ENCODE measurements at regions not wholly inside any gene's neighbourhood (a gene's known extent, or its start where the extent isn't known, plus 50 kb on each side); places are given as distances from the start of the nearest gene placed in this dataset.

- Histone ChIP-seq H3K9me3 (no peaks in the 10 kb centered on the region), H3K4me1 (replicated peaks) (no peaks in the 10 kb centered on the region), H3K36me3 (no peaks in the 10 kb centered on the region), H3K27ac (no peak overlapping the region), H3K27me3 (replicated peaks; ENCODE audit: insufficient read depth) (no peaks in the 10 kb centered on the region), H3K4me3 (no peak overlapping the region)
- DNase-seq (ENCODE audit: low spot score): no peak
- WGBS: 88% methylated on average over 1 of the region's 1 CpG
- intact Hi-C loops (cut with DNase I): loop anchor here (5.0 kb wide), 1 partner anchor 1551 kb away; the partner anchor contains the start of gene CITED2
- TF ChIP-seq POLR2A (IDR thresholded peaks at IDR 0.05) (no peak), CTCF (IDR thresholded peaks at IDR 0.05) (no peak), POLR2AphosphoS5 (IDR thresholded peaks at IDR 0.05) (no peak)
These were observed 1209.7 kb upstream of the GJE1 start for GRCh38 chr6:140923048-140923447.

GRCh38 chr6:140921366-140922226 lies 1211.1 kb upstream of the GJE1 start:
- no peaks in the 10 kb centered on the region for H3K9me3 ChIP-seq
- DNase-seq (ENCODE audit: low spot score): peak; percentile 31

GRCh38 chr6:140917911-140918310 lies 1214.8 kb upstream of the GJE1 start:
- Histone ChIP-seq H3K4me3 (no peak overlapping the region), H3K36me3 (no peaks in the 10 kb centered on the region), H3K4me1 (replicated peaks) (no peaks in the 10 kb centered on the region), H3K9me3 (no peaks in the 10 kb centered on the region), H3K27me3 (replicated peaks; ENCODE audit: insufficient read depth) (no peaks in the 10 kb centered on the region), H3K27ac (no peak overlapping the region)
- no peak for DNase-seq (ENCODE audit: low spot score)
- no peak for TF ChIP-seq CTCF (IDR thresholded peaks at IDR 0.05)
- no peak for TF ChIP-seq POLR2AphosphoS5 (IDR thresholded peaks at IDR 0.05)
- TF ChIP-seq POLR2A (IDR thresholded peaks at IDR 0.05): no peak
- intact Hi-C loops (cut with DNase I): no loop called here
- 45% methylated on average over 2 of the region's 2 CpGs for WGBS

More at GRCh38 chr6:140921366-140922226, 1211.1 kb upstream of the GJE1 start:
- 43% methylated on average over 4 of the region's 4 CpGs for WGBS
- Histone ChIP-seq H3K4me1 (replicated peaks) (no peaks in the 10 kb centered on the region), H3K4me3 (no peak overlapping the region), H3K27me3 (replicated peaks; ENCODE audit: insufficient read depth) (no peaks in the 10 kb centered on the region), H3K27ac (no peak overlapping the region), H3K36me3 (no peaks in the 10 kb centered on the region)
- intact Hi-C loops (cut with DNase I): loop anchor here (5.0 kb wide), 1 partner anchor 1549 kb away; the partner anchor contains the start of gene CITED2
- no peak for TF ChIP-seq POLR2A (IDR thresholded peaks at IDR 0.05)
- TF ChIP-seq CTCF (IDR thresholded peaks at IDR 0.05): peak; percentile 20 to 79 (median 55)

- Histone ChIP-seq H3K9me3 (no peaks in the 10 kb centered on the region), H3K4me1 (replicated peaks) (no peaks in the 10 kb centered on the region), H3K27ac (no peak overlapping the region), H3K36me3 (no peaks in the 10 kb centered on the region), H3K4me3 (no peak overlapping the region), H3K27me3 (replicated peaks; ENCODE audit: insufficient read depth) (no peaks in the 10 kb centered on the region)
- WGBS: 84% methylated on average over 3 of the region's 3 CpGs
- TF ChIP-seq POLR2AphosphoS5 (IDR thresholded peaks at IDR 0.05): no peak
- TF ChIP-seq CTCF (IDR thresholded peaks at IDR 0.05): no peak
- no peak for TF ChIP-seq POLR2A (IDR thresholded peaks at IDR 0.05)
- DNase-seq (ENCODE audit: low spot score): no peak
- intact Hi-C loops (cut with DNase I): no loop called here
These were observed 1217.2 kb upstream of the GJE1 start for GRCh38 chr6:140915551-140915950.

GRCh38 chr6:140915103-140915502 lies 1217.6 kb upstream of the GJE1 start:
- WGBS: 55% methylated on average over 1 of the region's 1 CpG

More at GRCh38 chr6:140915103-140915502, 1217.6 kb upstream of the GJE1 start:
- Histone ChIP-seq H3K4me1 (replicated peaks) (no peaks in the 10 kb centered on the region), H3K27ac (no peak overlapping the region), H3K4me3 (no peak overlapping the region), H3K27me3 (replicated peaks; ENCODE audit: insufficient read depth) (no peaks in the 10 kb centered on the region), H3K36me3 (no peaks in the 10 kb centered on the region), H3K9me3 (no peaks in the 10 kb centered on the region)
- intact Hi-C loops (cut with DNase I): no loop called here
- TF ChIP-seq CTCF (IDR thresholded peaks at IDR 0.05) (no peak), POLR2A (IDR thresholded peaks at IDR 0.05) (no peak), POLR2AphosphoS5 (IDR thresholded peaks at IDR 0.05) (no peak)
- no peak for DNase-seq (ENCODE audit: low spot score)
